ENCODE measurements at regions not wholly inside any gene's neighbourhood (a gene's known extent, or its start where the extent isn't known, plus 50 kb on each side); places are given as distances from the start of the nearest gene placed in this dataset.

- Histone ChIP-seq H3K27me3 (ENCODE audit: control insufficient read depth in 3 of 3, insufficient read depth in 3 of 3, low read depth in 1 of 3, low read length in 3 of 3) (no peaks in the 10 kb centered on the region), H2BK15ac (ENCODE audit: low read length) (no peak overlapping the region), H3K4me2 (ENCODE audit: insufficient read depth, low read length, poor library complexity, severe bottlenecking) (no peak overlapping the region), H3K9me3 (replicated peaks in 1 of 2; ENCODE audit: control insufficient read depth in 2 of 2, insufficient read depth in 1 of 2, low read depth in 1 of 2, low read length in 2 of 2) (no peaks in the 10 kb centered on the region), H3K27ac (replicated peaks; ENCODE audit: low read length) (no peak overlapping the region), H4K91ac (ENCODE audit: low read depth, low read length, poor library complexity) (no peak overlapping the region), H3K36me3 (replicated peaks in 1 of 2; ENCODE audit: control insufficient read depth in 2 of 2, insufficient read depth in 2 of 2, low read length in 2 of 2) (no peaks in the 10 kb centered on the region), H3K4ac (ENCODE audit: low read length) (no peak overlapping the region), H3K4me1 (ENCODE audit: control insufficient read depth in 2 of 2, insufficient read depth in 1 of 2, low read depth in 1 of 2, low read length in 2 of 2) (peaks cover 0 to 2% of the 10 kb centered on the region in 2 donors), H3K4me3 (ENCODE audit: low read length in 2 of 2) (no peak overlapping the region), H3K23ac (ENCODE audit: low read depth, low read length, poor library complexity) (no peak overlapping the region), H3K79me1 (ENCODE audit: low read depth, low read length) (no peaks in the 10 kb centered on the region), H3K9ac (ENCODE audit: low read depth, low read length, poor library complexity) (no peak overlapping the region), H3K18ac (ENCODE audit: low read length) (no peak overlapping the region), H3K14ac (ENCODE audit: low read length) (no peak overlapping the region), H4K8ac (ENCODE audit: low read depth, low read length) (no peak overlapping the region), H2BK12ac (ENCODE audit: low read length) (no peak overlapping the region), H2AK5ac (ENCODE audit: low read depth, low read length) (no peak overlapping the region), H2BK120ac (ENCODE audit: low read depth, low read length) (no peak overlapping the region), H2AFZ (ENCODE audit: low read length) (no peak overlapping the region), H2BK5ac (ENCODE audit: low read length) (no peak overlapping the region)
- no CpG with 5 or more reads among the region's 7 CpGs for WGBS, 2 donors (ENCODE audit: extremely low coverage in 2 of 2, insufficient read length in 2 of 2, insufficient replicate concordance in 1 of 2)
- no peak for DNase-seq (ENCODE audit: low spot score)
Observed at GRCh38 chr3:69505770-69506407, 120.0 kb upstream of the FRMD4B start.

GRCh38 chr3:69504232-69504631, 118.3 kb upstream of the FRMD4B start:
- H2AK5ac ChIP-seq (ENCODE audit: low read depth, low read length) = no peak overlapping the region
- H4K91ac ChIP-seq (ENCODE audit: low read depth, low read length, poor library complexity) = no peak overlapping the region
- no peak overlapping the region for H3K23ac ChIP-seq (ENCODE audit: low read depth, low read length, poor library complexity)
- no peak overlapping the region for H3K4me2 ChIP-seq (ENCODE audit: insufficient read depth, low read length, poor library complexity, severe bottlenecking)
- WGBS, 2 donors (ENCODE audit: extremely low coverage in 2 of 2, insufficient read length in 2 of 2, insufficient replicate concordance in 1 of 2) = no CpG with 5 or more reads among the region's 3 CpGs
- no peak overlapping the region for H2BK120ac ChIP-seq (ENCODE audit: low read depth, low read length)
- DNase-seq (ENCODE audit: low spot score) = no peak
- H3K79me1 ChIP-seq (ENCODE audit: low read depth, low read length) = peaks cover 2% of the 10 kb centered on the region
- no peak overlapping the region for H2BK15ac ChIP-seq (ENCODE audit: low read length)
- H3K4me1 ChIP-seq (ENCODE audit: control insufficient read depth in 2 of 2, insufficient read depth in 1 of 2, low read depth in 1 of 2, low read length in 2 of 2) = peaks cover 0 to 6% of the 10 kb centered on the region in 2 donors
- no peak overlapping the region for H3K27ac ChIP-seq (replicated peaks; ENCODE audit: low read length)
- H2AFZ ChIP-seq (ENCODE audit: low read length) = no peak overlapping the region
- peaks cover 0 to 1% of the 10 kb centered on the region in 2 donors for H3K9me3 ChIP-seq (replicated peaks in 1 of 2; ENCODE audit: control insufficient read depth in 2 of 2, insufficient read depth in 1 of 2, low read depth in 1 of 2, low read length in 2 of 2)
- no peak overlapping the region for H3K18ac ChIP-seq (ENCODE audit: low read length)
- H3K14ac ChIP-seq (ENCODE audit: low read length) = no peak overlapping the region
- H3K4me3 ChIP-seq (ENCODE audit: low read length in 2 of 2) = no peak overlapping the region
- no peaks in the 10 kb centered on the region for H3K36me3 ChIP-seq (replicated peaks in 1 of 2; ENCODE audit: control insufficient read depth in 2 of 2, insufficient read depth in 2 of 2, low read length in 2 of 2)
- no peak overlapping the region for H3K4ac ChIP-seq (ENCODE audit: low read length)
- H2BK5ac ChIP-seq (ENCODE audit: low read length) = no peak overlapping the region
- no peak overlapping the region for H3K9ac ChIP-seq (ENCODE audit: low read depth, low read length, poor library complexity)
- H3K27me3 ChIP-seq (ENCODE audit: control insufficient read depth in 3 of 3, insufficient read depth in 3 of 3, low read depth in 1 of 3, low read length in 3 of 3) = no peaks in the 10 kb centered on the region
- H4K8ac ChIP-seq (ENCODE audit: low read depth, low read length) = no peak overlapping the region
- H2BK12ac ChIP-seq (ENCODE audit: low read length) = no peak overlapping the region

- H3K4me1 ChIP-seq (ENCODE audit: control insufficient read depth in 2 of 2, insufficient read depth in 1 of 2, low read depth in 1 of 2, low read length in 2 of 2) = peaks cover 0 to 4% of the 10 kb centered on the region in 2 donors
- no peak overlapping the region for H2BK120ac ChIP-seq (ENCODE audit: low read depth, low read length)
- H3K9ac ChIP-seq (ENCODE audit: low read depth, low read length, poor library complexity) = no peak overlapping the region
- WGBS, 2 donors (ENCODE audit: extremely low coverage in 2 of 2, insufficient read length in 2 of 2, insufficient replicate concordance in 1 of 2) = no CpG with 5 or more reads among the region's 5 CpGs
- H3K4me3 ChIP-seq (ENCODE audit: low read length in 2 of 2) = no peak overlapping the region
- no peaks in the 10 kb centered on the region for H3K27me3 ChIP-seq (ENCODE audit: control insufficient read depth in 3 of 3, insufficient read depth in 3 of 3, low read depth in 1 of 3, low read length in 3 of 3)
- no peak overlapping the region for H2BK15ac ChIP-seq (ENCODE audit: low read length)
- no peak overlapping the region for H2AFZ ChIP-seq (ENCODE audit: low read length)
- H2BK5ac ChIP-seq (ENCODE audit: low read length) = no peak overlapping the region
- H3K4ac ChIP-seq (ENCODE audit: low read length) = no peak overlapping the region
- no peak overlapping the region for H4K8ac ChIP-seq (ENCODE audit: low read depth, low read length)
- no peak overlapping the region for H3K14ac ChIP-seq (ENCODE audit: low read length)
- no peak for DNase-seq (ENCODE audit: low spot score)
- H3K23ac ChIP-seq (ENCODE audit: low read depth, low read length, poor library complexity) = no peak overlapping the region
- peaks cover 2% of the 10 kb centered on the region for H3K79me1 ChIP-seq (ENCODE audit: low read depth, low read length)
- no peaks in the 10 kb centered on the region for H3K36me3 ChIP-seq (replicated peaks in 1 of 2; ENCODE audit: control insufficient read depth in 2 of 2, insufficient read depth in 2 of 2, low read length in 2 of 2)
- peak overlapping the region; percentile 85 for H3K18ac ChIP-seq (ENCODE audit: low read length)
- H3K9me3 ChIP-seq (replicated peaks in 1 of 2; ENCODE audit: control insufficient read depth in 2 of 2, insufficient read depth in 1 of 2, low read depth in 1 of 2, low read length in 2 of 2) = peaks cover 0 to 1% of the 10 kb centered on the region in 2 donors
- no peak overlapping the region for H2AK5ac ChIP-seq (ENCODE audit: low read depth, low read length)
- no peak overlapping the region for H3K4me2 ChIP-seq (ENCODE audit: insufficient read depth, low read length, poor library complexity, severe bottlenecking)
- no peak overlapping the region for H3K27ac ChIP-seq (replicated peaks; ENCODE audit: low read length)
- H4K91ac ChIP-seq (ENCODE audit: low read depth, low read length, poor library complexity) = no peak overlapping the region
- no peak overlapping the region for H2BK12ac ChIP-seq (ENCODE audit: low read length)
Observed at GRCh38 chr3:69500604-69501003, 114.7 kb upstream of the FRMD4B start.

- Histone ChIP-seq H2BK15ac (ENCODE audit: low read length) (no peak overlapping the region), H3K4me3 (ENCODE audit: low read length in 2 of 2) (no peak overlapping the region), H3K27me3 (ENCODE audit: control insufficient read depth in 3 of 3, insufficient read depth in 3 of 3, low read depth in 1 of 3, low read length in 3 of 3) (no peaks in the 10 kb centered on the region), H3K4ac (ENCODE audit: low read length) (no peak overlapping the region), H3K4me2 (ENCODE audit: insufficient read depth, low read length, poor library complexity, severe bottlenecking) (no peak overlapping the region), H3K9ac (ENCODE audit: low read depth, low read length, poor library complexity) (no peak overlapping the region), H2AFZ (ENCODE audit: low read length) (no peak overlapping the region), H3K36me3 (replicated peaks in 1 of 2; ENCODE audit: control insufficient read depth in 2 of 2, insufficient read depth in 2 of 2, low read length in 2 of 2) (no peaks in the 10 kb centered on the region), H2BK120ac (ENCODE audit: low read depth, low read length) (no peak overlapping the region), H2BK5ac (ENCODE audit: low read length) (no peak overlapping the region), H3K27ac (replicated peaks; ENCODE audit: low read length) (no peak overlapping the region), H4K8ac (ENCODE audit: low read depth, low read length) (no peak overlapping the region), H4K91ac (ENCODE audit: low read depth, low read length, poor library complexity) (no peak overlapping the region), H3K23ac (ENCODE audit: low read depth, low read length, poor library complexity) (no peak overlapping the region), H3K18ac (ENCODE audit: low read length) (peak overlapping the region; percentile 1), H3K79me1 (ENCODE audit: low read depth, low read length) (peaks cover 2% of the 10 kb centered on the region), H3K14ac (ENCODE audit: low read length) (no peak overlapping the region), H2BK12ac (ENCODE audit: low read length) (no peak overlapping the region), H3K9me3 (replicated peaks in 1 of 2; ENCODE audit: control insufficient read depth in 2 of 2, insufficient read depth in 1 of 2, low read depth in 1 of 2, low read length in 2 of 2) (peaks cover 0 to 1% of the 10 kb centered on the region in 2 donors), H2AK5ac (ENCODE audit: low read depth, low read length) (no peak overlapping the region), H3K4me1 (ENCODE audit: control insufficient read depth in 2 of 2, insufficient read depth in 1 of 2, low read depth in 1 of 2, low read length in 2 of 2) (peaks cover 0 to 4% of the 10 kb centered on the region in 2 donors)
- no peak for DNase-seq (ENCODE audit: low spot score)
- WGBS, 2 donors (ENCODE audit: extremely low coverage in 2 of 2, insufficient read length in 2 of 2, insufficient replicate concordance in 1 of 2) = no CpG with 5 or more reads among the region's 9 CpGs
Observed at GRCh38 chr3:69499899-69500421, 114.1 kb upstream of the FRMD4B start.
